Stimulated activated CD4-positive, alpha-beta T cell treated with anti-CD3 and anti-CD28 coated beads, TNF-alpha, amount 100 ng/mL, for 4 hours (primary cell): ENCODE measurements at regions not wholly inside any gene's neighbourhood (a gene's known extent, or its start where the extent isn't known, plus 50 kb on each side); places are given as distances from the start of the nearest gene placed in this dataset.

Experiments
- DNase-seq, 3 experiments: peaks; one replicate each; pipeline ENCODE4 v3.0.0-alpha.2; 2020; ENCODE audit warnings: low read depth in 3 of 3

DNA sequence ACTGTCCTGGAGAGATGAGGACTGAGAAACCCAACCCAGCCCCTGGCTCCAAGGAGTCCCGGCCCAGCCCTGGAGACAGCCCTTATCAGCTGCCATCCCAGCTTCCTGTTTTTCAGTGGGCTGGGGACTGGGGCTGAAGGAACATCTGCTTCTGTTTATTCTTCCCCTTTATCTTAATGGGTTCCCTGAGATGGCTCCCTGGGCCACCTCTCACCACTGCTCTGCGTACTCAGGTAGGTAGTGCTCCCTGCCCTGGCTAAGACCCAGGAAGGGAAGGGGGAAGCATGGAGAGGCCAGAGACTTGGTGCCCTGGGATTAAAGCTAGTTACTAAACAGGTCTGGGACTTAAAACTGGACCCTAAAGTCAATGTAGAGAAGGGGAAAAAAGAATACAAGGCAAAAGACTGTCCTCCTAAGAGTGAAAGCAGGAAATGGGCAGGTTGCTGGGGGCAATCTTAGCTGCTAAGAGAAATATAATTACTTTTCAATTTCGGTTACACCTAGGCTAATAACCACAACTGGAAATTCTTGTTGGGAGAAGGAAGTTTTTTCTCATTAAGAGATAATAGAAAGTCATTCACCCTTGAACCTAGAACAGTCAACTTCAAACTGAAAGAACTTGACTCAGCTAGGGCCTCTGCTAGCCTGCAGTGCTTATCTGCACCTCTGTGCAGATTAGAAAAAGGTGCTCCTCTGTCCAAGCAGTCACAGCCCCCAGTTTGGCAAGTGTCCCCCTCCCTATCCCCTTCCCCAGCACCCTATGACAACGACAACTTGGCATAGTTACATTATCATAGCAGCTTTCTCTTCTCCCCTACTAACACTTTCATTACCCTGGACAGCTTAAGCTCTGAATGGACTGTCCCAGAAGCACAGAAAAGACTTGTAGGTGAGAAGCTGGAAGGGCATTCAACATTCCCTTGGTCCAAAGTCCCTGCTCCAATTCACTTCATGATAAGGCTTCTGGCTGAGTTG lies 65.6 kb upstream of the KDM7A start:
- no peak for DNase-seq

- no peak for DNase-seq
Measured at GRCh38 chr7:140239653-140239935, 62.8 kb upstream of the KDM7A start.

DNA sequence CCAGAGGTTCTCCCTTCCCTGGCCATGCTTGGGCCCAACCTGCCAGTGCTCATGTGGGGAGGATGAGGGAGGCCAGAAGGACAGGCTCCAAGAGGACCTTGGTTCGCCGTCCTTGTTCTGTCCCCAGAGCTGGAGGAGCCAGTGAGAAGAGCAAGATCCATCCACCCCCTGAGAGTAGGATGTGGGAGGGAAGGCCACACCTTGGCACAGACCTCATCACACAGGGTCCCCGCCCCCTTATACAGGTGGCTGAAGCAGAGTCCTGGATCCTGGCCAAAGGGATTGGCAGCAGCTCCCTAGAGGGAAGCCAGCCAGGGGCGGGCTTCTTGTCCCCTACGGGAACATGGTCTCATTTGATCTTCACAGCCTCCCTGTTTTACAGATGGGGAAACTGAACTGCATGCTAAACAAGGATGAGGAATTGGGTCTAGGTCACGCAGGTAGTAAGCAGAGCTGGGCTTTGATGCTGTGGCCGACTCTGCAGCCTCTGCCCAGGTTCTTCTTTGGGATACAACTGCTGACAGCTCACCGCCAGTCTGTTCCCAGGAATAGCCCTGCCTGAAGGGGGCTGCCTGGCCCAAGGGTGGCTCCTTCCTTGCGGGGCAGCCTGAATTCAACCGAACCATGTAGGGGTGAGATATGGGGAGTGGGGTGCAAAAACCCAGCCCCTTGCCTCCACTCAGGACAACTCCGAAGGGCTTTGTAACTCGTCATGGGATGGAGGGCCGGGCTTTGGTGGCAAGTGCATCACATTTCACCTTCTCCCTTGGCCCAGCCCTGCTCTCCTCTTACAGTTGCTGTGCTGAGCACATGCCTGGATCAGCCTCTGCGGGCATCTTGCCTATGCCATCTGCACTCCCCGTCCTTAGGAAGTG lies 62.2 kb upstream of the KDM7A start:
- DNase-seq, result no peak

GRCh38 chr7:140237390-140237789 lies 60.6 kb upstream of the KDM7A start:
- DNase-seq, result no peak

DNA sequence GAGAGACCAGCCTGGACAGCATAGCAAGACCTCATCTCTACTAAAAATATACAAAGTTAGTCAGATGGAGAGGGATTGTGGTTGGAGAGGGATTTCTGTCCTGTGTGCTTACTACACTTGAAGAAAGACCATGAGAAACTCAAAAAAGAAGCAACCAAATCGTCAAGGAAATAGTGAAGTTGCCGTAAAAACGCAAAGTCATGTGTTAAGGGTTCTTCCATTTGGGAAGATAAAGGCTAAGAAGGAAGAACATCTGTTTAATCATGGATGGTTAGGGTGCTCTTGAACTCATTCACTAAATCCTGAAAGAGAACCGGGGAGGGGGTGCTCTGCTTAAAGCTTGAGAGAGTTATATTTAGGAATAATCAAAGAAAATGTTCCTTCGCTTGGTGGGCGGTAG lies 59.8 kb upstream of the KDM7A start:
- no peak for DNase-seq

DNA sequence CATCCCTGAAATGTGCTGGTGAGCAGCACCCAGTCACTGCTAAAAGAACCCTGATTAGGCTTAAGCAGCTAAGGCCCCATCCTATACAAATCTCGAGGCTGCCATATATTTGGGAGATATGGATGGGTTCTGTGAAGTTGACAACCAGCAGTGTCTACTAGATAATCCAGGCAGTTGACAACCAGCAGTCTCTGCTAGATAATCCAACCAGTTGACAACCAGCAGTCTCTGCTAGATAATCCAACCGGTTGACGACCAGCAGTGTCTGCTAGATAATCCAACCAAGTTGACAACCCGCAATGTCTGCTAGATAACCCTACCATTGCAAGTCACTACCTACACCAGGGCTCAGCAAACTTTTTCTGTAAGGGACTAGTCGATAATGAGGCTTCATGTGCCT lies 58.3 kb upstream of the KDM7A start:
- DNase-seq, result no peak

- DNase-seq, result no peak
Measured at GRCh38 chr7:140232957-140233917, 56.5 kb upstream of the KDM7A start.

DNA sequence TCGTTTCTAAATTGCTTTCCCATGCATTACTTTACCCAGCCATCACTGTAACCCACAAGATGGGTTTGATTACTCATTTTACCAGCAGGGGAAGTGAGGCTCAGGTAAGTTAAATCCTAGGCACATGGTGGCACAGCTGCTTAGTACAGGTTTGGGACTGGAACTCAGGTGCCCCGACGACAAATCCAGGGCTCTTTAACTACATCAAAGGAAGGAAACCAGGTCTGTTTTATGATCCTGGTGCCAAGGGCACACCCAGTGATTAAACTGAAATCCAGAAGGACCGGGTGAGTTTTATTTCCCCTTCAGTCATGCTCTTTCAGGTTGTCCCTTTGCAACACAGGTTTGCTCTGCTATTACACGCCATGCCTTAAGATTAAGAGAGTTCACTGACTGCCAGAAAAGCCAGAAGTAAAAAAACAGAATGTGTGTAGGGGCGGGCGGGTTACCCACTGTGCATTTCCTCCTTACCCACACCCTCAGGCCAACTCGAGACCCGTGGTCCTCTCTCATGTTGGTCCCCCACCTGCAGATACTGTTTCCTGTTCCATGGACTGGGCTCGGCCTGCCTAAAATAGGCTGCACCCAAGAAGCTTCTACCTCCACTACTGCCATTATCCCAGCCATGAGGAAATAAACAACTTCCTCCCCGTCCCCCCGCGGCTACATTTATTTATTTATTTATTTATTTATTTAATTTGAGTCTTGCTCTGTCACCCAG lies 55.1 kb upstream of the KDM7A start:
- DNase-seq, result peak in 1 of 3 experiments; percentile 21

DNA sequence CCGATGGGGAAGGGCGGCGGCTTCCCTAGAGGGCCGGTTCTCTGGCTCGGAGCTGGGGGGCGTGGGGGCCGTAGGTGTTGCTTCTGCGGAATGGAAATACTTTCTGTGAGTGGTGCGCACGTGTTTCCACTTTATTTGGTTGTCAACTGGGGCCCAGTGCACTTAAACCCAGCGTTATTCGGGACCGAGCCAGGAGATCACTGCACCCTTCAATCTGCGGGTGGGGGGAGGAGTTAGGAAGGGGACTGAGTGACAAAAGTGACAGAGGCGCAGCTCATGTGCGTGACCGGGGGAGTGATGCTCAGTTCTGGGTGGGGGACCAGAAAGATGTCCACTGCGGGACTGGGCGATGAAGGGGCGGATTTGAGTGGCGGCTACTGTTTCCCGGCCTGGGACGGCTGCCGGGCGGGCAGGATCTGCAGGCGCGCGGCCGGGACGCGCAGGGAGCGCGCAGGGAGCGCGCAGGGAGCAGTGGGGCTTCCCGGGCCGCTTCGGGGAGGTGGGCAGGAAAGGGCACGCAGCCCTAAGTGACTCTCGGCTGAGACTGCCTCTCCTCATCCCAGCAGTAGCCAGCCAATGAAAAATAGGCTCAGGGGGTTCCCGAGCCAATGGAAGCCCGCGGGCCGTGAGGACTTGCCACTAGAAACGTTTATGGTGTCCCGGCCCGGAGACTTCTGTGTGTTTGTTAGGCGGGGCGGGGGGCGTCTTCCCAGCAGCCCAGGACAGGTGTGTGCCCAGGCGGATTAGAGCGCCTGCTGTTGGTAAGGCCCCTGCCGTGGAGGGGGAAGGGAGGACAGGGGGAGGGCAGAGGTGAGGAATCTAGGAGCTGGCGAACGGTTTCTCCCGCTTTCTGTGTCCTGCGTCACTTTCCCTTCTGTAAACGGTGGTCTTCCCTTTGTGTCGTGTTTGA lies 54.3 kb upstream of the KDM7A start:
- DNase-seq, result peak; percentile 35 to 64 (median 60)

- peak; percentile 59 to 69 (median 68) for DNase-seq
Measured at GRCh38 chr7:140230516-140230860, 53.7 kb upstream of the KDM7A start.

DNA sequence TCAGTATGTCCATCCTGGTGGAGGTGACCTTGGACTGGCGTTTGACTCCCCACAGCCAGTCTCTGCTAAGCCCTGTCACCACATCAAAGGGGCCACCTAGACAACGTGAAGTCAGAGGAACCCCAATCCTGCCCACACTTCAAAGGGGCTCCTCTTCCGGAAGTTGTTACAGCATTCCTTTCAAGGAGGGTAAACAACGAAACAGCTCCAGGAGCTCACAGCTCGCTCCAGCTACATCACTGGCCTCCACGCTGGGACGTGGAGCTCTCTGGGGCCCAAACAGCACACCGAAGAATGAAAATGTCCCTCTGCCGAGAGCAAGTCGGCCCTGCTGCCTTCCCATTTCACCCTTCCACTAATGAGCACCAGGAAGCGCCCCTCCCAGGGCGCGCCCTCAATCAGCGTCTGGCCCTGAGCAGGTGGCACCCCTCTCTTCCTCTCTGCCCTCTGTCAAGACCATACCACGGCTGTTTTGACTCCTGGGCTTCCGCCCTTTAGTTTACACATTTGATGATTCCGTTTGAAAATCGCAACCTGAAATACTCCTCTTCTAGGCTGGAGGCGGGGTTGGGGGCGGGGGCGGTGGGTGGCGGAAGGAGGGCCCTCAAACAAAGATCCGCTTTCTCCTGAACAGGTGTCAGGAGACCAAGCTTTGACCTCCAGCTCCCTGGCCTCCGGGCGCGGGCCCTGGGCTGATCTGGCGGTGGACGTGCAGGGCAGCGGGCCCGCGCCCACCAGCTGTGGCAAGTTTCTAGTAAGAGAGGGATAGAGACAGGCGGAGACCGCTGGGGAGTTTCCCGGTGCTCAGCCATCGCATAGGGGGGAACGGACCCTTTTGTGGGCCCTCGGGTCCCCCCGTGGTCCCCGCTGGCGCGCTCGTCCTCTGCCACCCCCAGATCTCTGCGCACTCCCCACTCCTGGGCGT lies 53.1 kb upstream of the KDM7A start:
- peak; percentile 35 to 46 (median 36) for DNase-seq

DNA sequence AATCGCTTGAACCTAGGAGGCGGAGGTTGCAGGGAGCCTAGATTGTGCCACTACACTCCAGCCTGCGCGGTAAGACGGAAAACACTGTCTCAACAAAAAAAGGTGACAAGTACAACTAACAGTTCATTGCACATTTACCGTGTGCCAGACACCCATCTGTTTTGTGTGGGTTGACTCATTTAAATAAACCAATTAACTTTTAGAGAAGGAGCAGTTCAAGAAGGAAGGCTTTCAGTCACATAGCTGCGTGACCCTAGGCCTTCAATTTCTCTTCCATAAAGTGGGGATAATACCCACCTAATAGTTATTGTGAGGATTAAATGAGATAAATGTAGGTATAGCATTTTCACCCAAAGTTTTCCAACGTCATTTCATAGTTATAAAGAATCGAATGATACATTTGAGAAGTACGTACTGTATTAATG lies 52.3 kb upstream of the KDM7A start:
- no peak for DNase-seq
